ENCODE measurements at regions not wholly inside any gene's neighbourhood (a gene's known extent, or its start where the extent isn't known, plus 50 kb on each side); places are given as distances from the start of the nearest gene placed in this dataset.

DNA sequence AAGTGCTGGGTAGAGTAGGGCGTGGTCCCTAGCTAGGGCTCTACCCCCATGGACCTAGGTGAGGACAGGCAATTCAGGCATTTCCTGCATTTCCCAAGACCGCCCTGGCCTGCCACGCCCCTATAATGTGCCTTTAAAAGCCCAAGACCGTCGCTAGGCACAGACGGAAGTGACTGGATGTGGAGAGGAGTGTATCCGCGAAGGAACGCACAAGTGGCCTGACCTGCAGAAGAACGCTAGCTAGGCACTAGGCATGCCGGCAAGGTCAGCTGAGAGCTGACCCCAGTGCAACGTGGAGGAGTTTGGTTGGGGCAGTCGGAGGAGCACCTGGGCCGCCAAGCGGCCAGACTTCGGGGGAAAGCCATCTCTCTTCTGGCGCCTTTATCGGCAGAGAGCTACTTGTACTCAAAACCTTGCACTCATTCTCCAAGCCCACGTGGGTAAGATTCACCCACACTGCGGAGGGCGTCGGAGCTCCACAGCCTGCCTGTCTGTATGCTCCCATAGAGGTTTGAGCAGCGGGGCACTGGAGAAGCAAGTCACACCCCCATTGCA is 370.0 kb downstream of the FGF9 start:
- TF ChIP-seq, protein P1, sequence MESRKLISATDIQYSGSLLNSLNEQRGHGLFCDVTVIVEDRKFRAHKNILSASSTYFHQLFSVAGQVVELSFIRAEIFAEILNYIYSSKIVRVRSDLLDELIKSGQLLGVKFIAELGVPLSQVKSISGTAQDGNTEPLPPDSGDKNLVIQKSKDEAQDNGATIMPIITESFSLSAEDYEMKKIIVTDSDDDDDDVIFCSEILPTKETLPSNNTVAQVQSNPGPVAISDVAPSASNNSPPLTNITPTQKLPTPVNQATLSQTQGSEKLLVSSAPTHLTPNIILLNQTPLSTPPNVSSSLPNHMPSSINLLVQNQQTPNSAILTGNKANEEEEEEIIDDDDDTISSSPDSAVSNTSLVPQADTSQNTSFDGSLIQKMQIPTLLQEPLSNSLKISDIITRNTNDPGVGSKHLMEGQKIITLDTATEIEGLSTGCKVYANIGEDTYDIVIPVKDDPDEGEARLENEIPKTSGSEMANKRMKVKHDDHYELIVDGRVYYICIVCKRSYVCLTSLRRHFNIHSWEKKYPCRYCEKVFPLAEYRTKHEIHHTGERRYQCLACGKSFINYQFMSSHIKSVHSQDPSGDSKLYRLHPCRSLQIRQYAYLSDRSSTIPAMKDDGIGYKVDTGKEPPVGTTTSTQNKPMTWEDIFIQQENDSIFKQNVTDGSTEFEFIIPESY (IDR thresholded peaks at IDR 0.05; ENCODE audit: extremely low read depth, insufficient replicate concordance, low read length): no peak
- TF ChIP-seq SRF (IDR thresholded peaks at IDR 0.05; ENCODE audit: low read depth) (no peak), YY1 (IDR thresholded peaks at IDR 0.05; ENCODE audit: extremely low read depth, insufficient replicate concordance, low read depth, low read length) (no peak), RAD21 (IDR thresholded peaks at IDR 0.05; ENCODE audit: low read depth) (no peak), TCF7L2 (IDR thresholded peaks at IDR 0.05; ENCODE audit: borderline replicate concordance, extremely low read depth, insufficient read depth, insufficient read length) (no peak), EZH2 (IDR thresholded peaks at IDR 0.05) (no peak), CEBPB (IDR thresholded peaks at IDR 0.05; ENCODE audit: low read depth) (no peak)
- TF ChIP-seq, protein P2, sequence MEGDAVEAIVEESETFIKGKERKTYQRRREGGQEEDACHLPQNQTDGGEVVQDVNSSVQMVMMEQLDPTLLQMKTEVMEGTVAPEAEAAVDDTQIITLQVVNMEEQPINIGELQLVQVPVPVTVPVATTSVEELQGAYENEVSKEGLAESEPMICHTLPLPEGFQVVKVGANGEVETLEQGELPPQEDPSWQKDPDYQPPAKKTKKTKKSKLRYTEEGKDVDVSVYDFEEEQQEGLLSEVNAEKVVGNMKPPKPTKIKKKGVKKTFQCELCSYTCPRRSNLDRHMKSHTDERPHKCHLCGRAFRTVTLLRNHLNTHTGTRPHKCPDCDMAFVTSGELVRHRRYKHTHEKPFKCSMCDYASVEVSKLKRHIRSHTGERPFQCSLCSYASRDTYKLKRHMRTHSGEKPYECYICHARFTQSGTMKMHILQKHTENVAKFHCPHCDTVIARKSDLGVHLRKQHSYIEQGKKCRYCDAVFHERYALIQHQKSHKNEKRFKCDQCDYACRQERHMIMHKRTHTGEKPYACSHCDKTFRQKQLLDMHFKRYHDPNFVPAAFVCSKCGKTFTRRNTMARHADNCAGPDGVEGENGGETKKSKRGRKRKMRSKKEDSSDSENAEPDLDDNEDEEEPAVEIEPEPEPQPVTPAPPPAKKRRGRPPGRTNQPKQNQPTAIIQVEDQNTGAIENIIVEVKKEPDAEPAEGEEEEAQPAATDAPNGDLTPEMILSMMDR (IDR thresholded peaks at IDR 0.05 in 2 of 3, conservative IDR thresholded peaks at IDR 0.05 in 1 of 3; ENCODE audit: borderline replicate concordance in 1 of 3, insufficient read depth in 1 of 3, low read depth in 2 of 3, low read length in 2 of 3): no peak
- TF ChIP-seq, protein P3, sequence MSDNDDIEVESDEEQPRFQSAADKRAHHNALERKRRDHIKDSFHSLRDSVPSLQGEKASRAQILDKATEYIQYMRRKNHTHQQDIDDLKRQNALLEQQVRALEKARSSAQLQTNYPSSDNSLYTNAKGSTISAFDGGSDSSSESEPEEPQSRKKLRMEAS (IDR thresholded peaks at IDR 0.05): no peak

Data from HCT116 (cell line).